NT2/D1 (cell line): ENCODE measurements at regions not wholly inside any gene's neighbourhood (a gene's known extent, or its start where the extent isn't known, plus 50 kb on each side); places are given as distances from the start of the nearest gene placed in this dataset.

Source experiments
- SUZ12 ChIP-seq: IDR thresholded peaks from 2 replicates; pipeline ENCODE4 v1.6.1; 2011; ENCODE audit not compliant: insufficient read length, insufficient read depth; ENCODE audit errors: extremely low read depth
- YY1 ChIP-seq: IDR thresholded peaks from 2 replicates; pipeline ENCODE4 v1.6.1; 2011; ENCODE audit not compliant: insufficient read length, insufficient read depth
- ZNF274 ChIP-seq: IDR thresholded peaks from 2 replicates; pipeline ENCODE4 v1.6.1; 2011; ENCODE audit warnings: mild to moderate bottlenecking, low read depth, low read length

DNA sequence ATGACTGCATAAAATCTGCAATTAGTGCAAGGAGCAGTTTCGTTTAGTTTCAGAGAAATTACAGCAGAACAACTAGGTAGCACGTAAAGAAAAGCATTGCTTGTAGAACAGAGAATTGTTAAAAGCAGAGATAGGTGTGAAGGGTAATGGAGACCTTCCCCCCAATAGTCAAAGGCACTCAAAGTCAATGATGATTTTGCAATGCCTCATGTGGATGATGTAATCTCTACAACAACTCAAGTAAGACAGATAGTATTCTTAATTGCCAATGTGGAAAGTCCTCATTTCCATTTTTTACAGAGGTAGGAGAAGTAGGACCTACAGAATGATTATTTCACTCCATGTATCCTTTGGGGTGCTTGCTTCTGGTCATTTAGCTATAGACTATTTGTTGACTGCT is 94.3 kb upstream of the GNAI1 start:
- TF ChIP-seq YY1 (no peak), SUZ12 (no peak), ZNF274 (no peak)
